IMR-90 (cell line): ENCODE measurements at regions not wholly inside any gene's neighbourhood (a gene's known extent, or its start where the extent isn't known, plus 50 kb on each side); places are given as distances from the start of the nearest gene placed in this dataset.

Experiments
- CEBPB ChIP-seq: IDR thresholded peaks from 2 replicates; pipeline ENCODE4 v1.6.1; 2012; ENCODE audit warnings: low read depth, low read length, improper control_type of control experiment
- CTCF ChIP-seq: conservative IDR thresholded peaks from 2 replicates; pipeline ENCODE4 v1.5.1; 2012; ENCODE audit warnings: mild to moderate bottlenecking, low read depth, low read length, improper control_type of control experiment
- ELK1 ChIP-seq: fragments of 150-350 bp; IDR thresholded peaks from 2 replicates; pipeline ENCODE4 v1.6.1; 2016; ENCODE audit warnings: low read depth, mild to moderate bottlenecking, low read length, moderate library complexity, borderline replicate concordance
- FOS ChIP-seq: fragments of 150-350 bp; IDR thresholded peaks from 2 replicates; pipeline ENCODE4 v1.6.1; 2016; ENCODE audit warnings: low read depth, low read length
- MAFK ChIP-seq: IDR thresholded peaks from 2 replicates; pipeline ENCODE4 v1.6.1; 2012; ENCODE audit warnings: low read depth, low read length, improper control_type of control experiment
- POLR2A ChIP-seq: IDR thresholded peaks from 2 replicates; pipeline ENCODE4 v1.6.1; 2012; ENCODE audit warnings: mild to moderate bottlenecking, low read depth, low read length
- RAD21 ChIP-seq: IDR thresholded peaks from 2 replicates; pipeline ENCODE4 v1.6.1; 2012; ENCODE audit warnings: low read length, improper control_type of control experiment
- RCOR1 ChIP-seq: IDR thresholded peaks from 2 replicates; pipeline ENCODE4 v1.6.1; 2012; ENCODE audit warnings: mild to moderate bottlenecking, low read length, improper control_type of control experiment; ENCODE audit not compliant: insufficient replicate concordance
- SMC3 ChIP-seq: fragments of 150-350 bp; IDR thresholded peaks from 2 replicates; pipeline ENCODE4 v1.6.1; 2016; ENCODE audit warnings: low read depth, mild to moderate bottlenecking, antibody characterized with exemption, low read length, moderate library complexity
- USF2 ChIP-seq: fragments of 150-350 bp; IDR thresholded peaks from 2 replicates; pipeline ENCODE4 v1.6.1; 2017; ENCODE audit warnings: mild to moderate bottlenecking, antibody characterized with exemption, low read length, low read depth

GRCh38 chr5:66252849-66253248 is 108.7 kb downstream of the SREK1 start:
- no peak for TF ChIP-seq CTCF
- TF ChIP-seq USF2: no peak
- no peak for TF ChIP-seq ELK1
- TF ChIP-seq SMC3: no peak
- no peak for TF ChIP-seq CEBPB
- TF ChIP-seq FOS: no peak
- no peak for TF ChIP-seq POLR2A
- no peak for TF ChIP-seq RAD21
- no peak for TF ChIP-seq RCOR1
- TF ChIP-seq MAFK: no peak
